Ishikawa (cell line): ENCODE measurements at regions not wholly inside any gene's neighbourhood (a gene's known extent, or its start where the extent isn't known, plus 50 kb on each side); places are given as distances from the start of the nearest gene placed in this dataset.

Experiments used
- CEBPB ChIP-seq: IDR thresholded peaks from 2 replicates; pipeline ENCODE4 v1.6.1; 2012
- CREB1 ChIP-seq: IDR thresholded peaks from 2 replicates; pipeline ENCODE4 v1.6.1; 2012; ENCODE audit warnings: low read depth
- EGR1 ChIP-seq: IDR thresholded peaks from 2 replicates; pipeline ENCODE4 v1.6.1; 2012
- EP300 ChIP-seq: IDR thresholded peaks from 2 replicates; pipeline ENCODE4 v1.6.1; 2012; ENCODE audit warnings: borderline replicate concordance
- FOXM1 ChIP-seq: IDR thresholded peaks from 2 replicates; pipeline ENCODE4 v1.6.1; 2012; ENCODE audit warnings: low read depth, borderline replicate concordance
- NFIC ChIP-seq: IDR thresholded peaks from 2 replicates; pipeline ENCODE4 v1.6.1; 2012
- RAD21 ChIP-seq: IDR thresholded peaks from 2 replicates; pipeline ENCODE4 v1.6.1; 2012; ENCODE audit warnings: low read depth
- TAF1 ChIP-seq: IDR thresholded peaks from 2 replicates; pipeline ENCODE4 v1.6.1; 2012; ENCODE audit warnings: low read depth, mild to moderate bottlenecking
- TCF12 ChIP-seq: IDR thresholded peaks from 2 replicates; pipeline ENCODE4 v1.6.1; 2012; ENCODE audit warnings: low read depth
- TEAD4 ChIP-seq: IDR thresholded peaks from 2 replicates; pipeline ENCODE4 v1.6.1; 2012
- YY1 ChIP-seq: IDR thresholded peaks from 2 replicates; pipeline ENCODE4 v1.6.1; 2012; ENCODE audit warnings: low read depth
- ZBTB7A ChIP-seq: IDR thresholded peaks from 2 replicates; pipeline ENCODE4 v1.6.1; 2012; ENCODE audit warnings: low read depth
- TF ChIP-seq, protein P1 (sequence below): IDR thresholded peaks from 2 replicates; pipeline ENCODE4 v1.6.1; 2012
- TF ChIP-seq, protein P2 (sequence below): IDR thresholded peaks from 2 replicates; pipeline ENCODE4 v1.6.1; 2012; ENCODE audit warnings: low read depth, mild to moderate bottlenecking
- TF ChIP-seq, protein P3 (sequence below): IDR thresholded peaks from 2 replicates; pipeline ENCODE4 v1.6.1; 2012

DNA sequence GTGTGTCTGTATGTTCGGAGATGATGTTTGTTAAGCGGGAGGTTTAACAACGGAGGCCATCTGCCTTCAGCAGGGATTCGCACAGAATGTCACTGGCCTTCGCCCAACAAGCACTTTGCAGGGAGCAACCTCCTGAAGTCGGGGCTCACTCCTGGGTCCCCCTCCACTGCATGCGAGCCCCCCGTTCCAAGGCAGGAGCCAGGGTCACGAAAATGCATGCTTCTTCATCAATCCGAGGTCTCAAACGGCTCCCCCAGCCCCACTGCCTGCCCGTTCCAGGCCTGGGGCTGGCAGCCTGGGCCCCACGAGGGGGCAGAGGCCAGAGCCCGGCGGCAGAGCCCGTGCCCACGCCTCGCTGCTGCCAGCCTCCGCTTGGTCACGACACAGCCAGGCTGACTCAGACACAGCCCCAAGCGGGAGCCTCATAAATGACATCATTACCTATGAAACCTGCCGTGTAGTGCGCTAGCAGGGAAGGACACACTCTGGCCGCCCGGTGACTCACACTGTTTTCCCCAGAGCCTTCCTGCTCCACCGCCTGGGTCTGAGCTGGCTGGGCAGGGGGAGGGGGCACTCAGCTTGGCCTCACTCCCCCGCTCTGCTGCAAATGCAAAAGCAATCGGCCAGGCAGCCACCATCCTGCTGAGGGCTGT, 169.5 kb upstream of the RTL1 start:
- TF ChIP-seq, protein P1, sequence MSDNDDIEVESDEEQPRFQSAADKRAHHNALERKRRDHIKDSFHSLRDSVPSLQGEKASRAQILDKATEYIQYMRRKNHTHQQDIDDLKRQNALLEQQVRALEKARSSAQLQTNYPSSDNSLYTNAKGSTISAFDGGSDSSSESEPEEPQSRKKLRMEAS, result no peak
- TF ChIP-seq, protein P2, sequence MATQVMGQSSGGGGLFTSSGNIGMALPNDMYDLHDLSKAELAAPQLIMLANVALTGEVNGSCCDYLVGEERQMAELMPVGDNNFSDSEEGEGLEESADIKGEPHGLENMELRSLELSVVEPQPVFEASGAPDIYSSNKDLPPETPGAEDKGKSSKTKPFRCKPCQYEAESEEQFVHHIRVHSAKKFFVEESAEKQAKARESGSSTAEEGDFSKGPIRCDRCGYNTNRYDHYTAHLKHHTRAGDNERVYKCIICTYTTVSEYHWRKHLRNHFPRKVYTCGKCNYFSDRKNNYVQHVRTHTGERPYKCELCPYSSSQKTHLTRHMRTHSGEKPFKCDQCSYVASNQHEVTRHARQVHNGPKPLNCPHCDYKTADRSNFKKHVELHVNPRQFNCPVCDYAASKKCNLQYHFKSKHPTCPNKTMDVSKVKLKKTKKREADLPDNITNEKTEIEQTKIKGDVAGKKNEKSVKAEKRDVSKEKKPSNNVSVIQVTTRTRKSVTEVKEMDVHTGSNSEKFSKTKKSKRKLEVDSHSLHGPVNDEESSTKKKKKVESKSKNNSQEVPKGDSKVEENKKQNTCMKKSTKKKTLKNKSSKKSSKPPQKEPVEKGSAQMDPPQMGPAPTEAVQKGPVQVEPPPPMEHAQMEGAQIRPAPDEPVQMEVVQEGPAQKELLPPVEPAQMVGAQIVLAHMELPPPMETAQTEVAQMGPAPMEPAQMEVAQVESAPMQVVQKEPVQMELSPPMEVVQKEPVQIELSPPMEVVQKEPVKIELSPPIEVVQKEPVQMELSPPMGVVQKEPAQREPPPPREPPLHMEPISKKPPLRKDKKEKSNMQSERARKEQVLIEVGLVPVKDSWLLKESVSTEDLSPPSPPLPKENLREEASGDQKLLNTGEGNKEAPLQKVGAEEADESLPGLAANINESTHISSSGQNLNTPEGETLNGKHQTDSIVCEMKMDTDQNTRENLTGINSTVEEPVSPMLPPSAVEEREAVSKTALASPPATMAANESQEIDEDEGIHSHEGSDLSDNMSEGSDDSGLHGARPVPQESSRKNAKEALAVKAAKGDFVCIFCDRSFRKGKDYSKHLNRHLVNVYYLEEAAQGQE, result no peak
- TF ChIP-seq CREB1 (no peak), FOXM1 (no peak), ZBTB7A (no peak), EGR1 (no peak), RAD21 (no peak; the same call in 1 of the 2 replicates), EP300 (no peak), NFIC (no peak), YY1 (no peak), TEAD4 (no peak), TAF1 (no peak), CEBPB (no peak), TCF12 (no peak)
- TF ChIP-seq, protein P3, sequence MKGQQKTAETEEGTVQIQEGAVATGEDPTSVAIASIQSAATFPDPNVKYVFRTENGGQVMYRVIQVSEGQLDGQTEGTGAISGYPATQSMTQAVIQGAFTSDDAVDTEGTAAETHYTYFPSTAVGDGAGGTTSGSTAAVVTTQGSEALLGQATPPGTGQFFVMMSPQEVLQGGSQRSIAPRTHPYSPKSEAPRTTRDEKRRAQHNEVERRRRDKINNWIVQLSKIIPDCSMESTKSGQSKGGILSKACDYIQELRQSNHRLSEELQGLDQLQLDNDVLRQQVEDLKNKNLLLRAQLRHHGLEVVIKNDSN, result no peak

DNA sequence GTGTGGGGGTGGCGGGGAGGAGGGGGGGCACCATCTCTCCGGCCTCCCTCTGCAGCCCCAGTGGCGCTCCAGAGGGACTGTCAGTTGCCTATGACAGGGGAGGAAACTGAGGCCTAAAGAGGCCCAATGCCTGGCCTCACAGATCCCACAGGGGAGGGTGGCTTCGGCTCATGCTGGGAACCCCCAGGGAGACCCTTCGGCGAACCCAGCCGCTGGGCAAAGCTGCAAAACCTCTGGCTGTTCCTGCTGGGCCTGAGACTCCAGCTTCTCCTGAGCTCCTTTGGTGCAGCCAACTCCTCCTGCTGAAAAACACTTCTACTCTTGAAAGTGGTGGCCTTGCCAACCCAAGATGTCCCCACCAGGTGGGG, 170.1 kb upstream of the RTL1 start:
- TF ChIP-seq CREB1 (no peak), EGR1 (no peak), TAF1 (no peak), TEAD4 (no peak), FOXM1 (no peak), YY1 (no peak), NFIC (no peak), TCF12 (no peak), ZBTB7A (no peak), EP300 (no peak), CEBPB (no peak), RAD21 (no peak)
- TF ChIP-seq, protein P1, result no peak
- TF ChIP-seq, protein P3, result no peak
- TF ChIP-seq, protein P2, result no peak

DNA sequence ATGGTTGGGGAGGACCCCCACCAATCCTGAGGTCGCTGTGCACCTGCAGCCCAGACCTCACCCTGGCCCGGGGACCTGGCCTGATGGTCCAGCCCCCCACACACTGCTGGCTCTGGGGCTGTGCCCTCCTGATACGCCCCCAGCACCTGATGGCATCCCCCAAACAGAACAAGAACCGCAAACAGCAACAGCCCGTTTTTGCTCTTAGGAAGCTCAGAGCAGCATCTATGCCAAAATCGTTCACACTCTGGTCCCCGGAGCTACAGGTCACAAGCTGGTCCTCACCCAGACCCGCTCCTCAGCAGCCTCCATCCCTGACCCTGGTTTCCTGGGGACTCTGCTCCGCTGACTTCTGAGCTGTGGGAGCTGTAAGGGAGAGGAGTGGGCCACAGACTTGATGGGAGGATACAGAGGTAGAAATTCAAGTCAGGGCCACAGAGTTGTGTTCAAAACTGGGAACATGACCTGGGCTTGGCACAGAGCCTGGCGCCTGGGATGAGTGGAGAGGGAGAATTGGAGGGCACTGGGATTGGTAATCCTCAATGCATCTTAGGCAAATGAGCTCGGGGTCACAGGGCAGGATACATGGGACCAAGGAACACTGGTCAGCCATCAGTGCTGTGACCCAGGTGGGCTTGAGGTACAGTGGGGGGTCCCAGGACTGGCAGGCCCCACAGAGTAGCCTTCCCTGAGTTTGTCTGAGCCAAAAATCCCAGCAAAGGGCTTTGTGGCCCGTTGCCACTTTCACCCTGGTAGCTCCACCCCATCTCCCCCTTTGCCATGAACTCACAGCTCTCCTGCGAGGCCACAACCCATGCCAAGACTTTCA, 170.9 kb upstream of the RTL1 start:
- TF ChIP-seq CEBPB, result no peak
- TF ChIP-seq CREB1, result no peak
- TF ChIP-seq YY1, result no peak
- TF ChIP-seq EP300, result no peak
- TF ChIP-seq NFIC, result no peak
- no peak for TF ChIP-seq FOXM1
- TF ChIP-seq TCF12, result no peak
- TF ChIP-seq, protein P2, result no peak
- TF ChIP-seq TAF1, result no peak
- no peak for TF ChIP-seq EGR1
- no peak for TF ChIP-seq ZBTB7A
- TF ChIP-seq, protein P1, result no peak
- TF ChIP-seq, protein P3, result no peak
- TF ChIP-seq TEAD4, result no peak
- no peak for TF ChIP-seq RAD21
